BE2C (cell line): ENCODE measurements at regions not wholly inside any gene's neighbourhood (a gene's known extent, or its start where the extent isn't known, plus 50 kb on each side); places are given as distances from the start of the nearest gene placed in this dataset.

Source experiments
- DNase-seq: peaks from one replicate; pipeline ENCODE4 v3.0.0-alpha.2; 2020
- H3K27me3 ChIP-seq: fragments of 250-450 bp; sonication (Bioruptor Pico); 2 replicates; pipeline ENCODE4 v1.5.1; 2020; ENCODE audit warnings: mild to moderate bottlenecking
- H3K36me3 ChIP-seq: fragments of 250-450 bp; sonication (Bioruptor Pico); 2 replicates; pipeline ENCODE4 v1.5.1; 2020; ENCODE audit warnings: mild to moderate bottlenecking
- H3K4me1 ChIP-seq: fragments of 250-450 bp; sonication (Bioruptor Pico); 2 replicates; pipeline ENCODE4 v1.5.1; 2020
- H3K4me3 ChIP-seq: 2 replicates; pipeline ENCODE4 v1.5.1; 2011; ENCODE audit warnings: low read depth, low read length
- H3K9me3 ChIP-seq: fragments of 250-450 bp; sonication (Bioruptor Pico); 2 replicates; pipeline ENCODE4 v1.5.1; 2020
- TF ChIP-seq, protein P1 (sequence below): IDR thresholded peaks from 2 replicates; pipeline ENCODE4 v1.5.1; 2012; ENCODE audit warnings: mild to moderate bottlenecking, low read depth, low read length

DNA sequence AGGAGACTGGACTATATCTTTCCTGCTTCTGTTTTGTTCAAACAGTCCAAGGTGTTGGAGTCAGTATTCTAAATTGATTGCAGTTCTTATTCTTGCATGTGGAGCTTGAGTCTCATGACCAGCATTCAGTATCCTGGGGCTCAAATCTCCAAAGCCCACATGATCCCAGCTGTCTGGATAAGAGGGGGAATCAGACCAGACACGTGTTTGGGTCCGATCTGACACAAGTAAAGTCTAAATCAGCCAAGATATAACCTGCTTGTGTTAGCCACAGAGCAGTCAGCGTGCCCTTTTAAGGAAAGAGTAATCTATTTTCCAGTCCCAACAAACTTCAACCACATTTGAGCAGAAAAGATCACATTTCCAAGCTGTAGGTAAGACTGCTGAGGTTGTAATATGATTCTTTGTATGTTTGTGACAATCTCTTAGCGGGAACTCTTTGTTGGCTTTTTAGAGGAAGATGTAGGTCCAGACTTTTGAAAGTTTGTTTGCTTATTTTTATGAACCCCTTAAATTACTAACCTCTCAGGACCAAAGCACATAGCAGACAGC is 334.6 kb downstream of the SLC4A3 start:
- H3K27me3 ChIP-seq = no peaks in the 10 kb centered on the region
- no peak overlapping the region for H3K4me3 ChIP-seq
- H3K36me3 ChIP-seq = no peaks in the 10 kb centered on the region
- TF ChIP-seq, protein P1, sequence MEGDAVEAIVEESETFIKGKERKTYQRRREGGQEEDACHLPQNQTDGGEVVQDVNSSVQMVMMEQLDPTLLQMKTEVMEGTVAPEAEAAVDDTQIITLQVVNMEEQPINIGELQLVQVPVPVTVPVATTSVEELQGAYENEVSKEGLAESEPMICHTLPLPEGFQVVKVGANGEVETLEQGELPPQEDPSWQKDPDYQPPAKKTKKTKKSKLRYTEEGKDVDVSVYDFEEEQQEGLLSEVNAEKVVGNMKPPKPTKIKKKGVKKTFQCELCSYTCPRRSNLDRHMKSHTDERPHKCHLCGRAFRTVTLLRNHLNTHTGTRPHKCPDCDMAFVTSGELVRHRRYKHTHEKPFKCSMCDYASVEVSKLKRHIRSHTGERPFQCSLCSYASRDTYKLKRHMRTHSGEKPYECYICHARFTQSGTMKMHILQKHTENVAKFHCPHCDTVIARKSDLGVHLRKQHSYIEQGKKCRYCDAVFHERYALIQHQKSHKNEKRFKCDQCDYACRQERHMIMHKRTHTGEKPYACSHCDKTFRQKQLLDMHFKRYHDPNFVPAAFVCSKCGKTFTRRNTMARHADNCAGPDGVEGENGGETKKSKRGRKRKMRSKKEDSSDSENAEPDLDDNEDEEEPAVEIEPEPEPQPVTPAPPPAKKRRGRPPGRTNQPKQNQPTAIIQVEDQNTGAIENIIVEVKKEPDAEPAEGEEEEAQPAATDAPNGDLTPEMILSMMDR = no peak
- no peaks in the 10 kb centered on the region for H3K4me1 ChIP-seq
- no peaks in the 10 kb centered on the region for H3K9me3 ChIP-seq
- no peak for DNase-seq

DNA sequence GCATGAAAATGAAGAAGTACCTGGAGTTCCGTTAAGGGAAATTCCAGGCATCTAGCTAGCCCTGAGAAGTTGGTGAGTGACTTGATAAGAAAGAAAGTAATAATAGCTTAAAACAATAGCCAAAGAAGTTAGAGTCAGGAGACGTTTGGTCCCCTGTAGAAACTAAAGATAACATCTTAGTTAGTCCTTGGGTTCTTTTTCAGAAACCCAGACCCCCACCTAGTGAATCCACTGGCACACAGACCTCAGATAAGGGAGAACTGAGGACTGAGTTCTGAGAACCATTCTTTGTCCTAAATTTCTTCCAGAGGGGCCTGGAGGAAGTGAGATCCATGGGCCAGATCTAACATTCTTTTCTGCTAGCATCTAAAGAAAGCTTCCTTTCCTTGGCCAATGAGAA is 335.4 kb downstream of the SLC4A3 start:
- H3K36me3 ChIP-seq = no peaks in the 10 kb centered on the region
- H3K4me3 ChIP-seq = no peak overlapping the region
- H3K4me1 ChIP-seq = no peaks in the 10 kb centered on the region
- TF ChIP-seq, protein P1 = no peak
- no peak for DNase-seq
- H3K9me3 ChIP-seq = no peaks in the 10 kb centered on the region
- H3K27me3 ChIP-seq = no peaks in the 10 kb centered on the region

DNA sequence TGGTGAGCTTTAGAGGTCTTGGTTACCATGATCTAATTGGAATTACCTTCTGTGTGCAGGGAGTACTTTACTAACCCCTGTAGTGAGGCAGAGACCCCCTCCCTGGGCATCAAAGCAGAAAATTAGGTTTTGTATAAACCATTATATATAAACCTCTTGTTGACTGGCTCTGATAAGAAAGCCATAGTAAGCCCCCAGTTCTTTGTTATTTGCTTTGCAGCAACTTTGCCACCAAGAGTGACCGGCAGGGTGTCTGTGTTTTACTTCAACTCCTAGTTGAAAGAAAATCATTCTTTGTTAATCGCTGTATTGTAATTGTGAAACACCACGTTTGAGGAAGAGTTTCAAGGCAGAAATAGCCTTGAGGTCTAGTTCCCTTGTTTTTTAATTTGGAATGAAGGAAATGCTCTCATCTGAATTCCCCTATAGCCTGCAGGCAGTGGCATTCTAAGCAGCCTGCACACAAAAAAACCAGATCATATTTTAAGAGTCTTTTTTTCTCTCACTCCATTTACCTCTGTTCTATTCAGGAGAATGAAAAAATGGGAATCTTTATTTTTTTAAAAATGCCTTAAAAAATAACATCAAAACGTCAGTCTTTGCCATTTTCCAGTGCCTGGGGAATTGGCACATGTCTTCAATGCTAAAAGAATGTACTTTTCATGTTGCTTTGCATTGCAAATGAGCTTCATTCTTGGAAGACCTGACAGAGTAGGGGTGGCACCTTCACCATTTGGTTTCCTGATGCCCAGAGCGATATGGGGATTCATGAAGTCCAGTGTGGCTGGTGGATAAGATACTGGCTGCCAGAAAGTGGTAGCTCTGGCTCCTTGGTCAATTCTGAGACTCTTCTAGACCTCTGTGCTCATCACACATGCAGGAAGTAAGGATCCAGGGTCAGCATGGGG is 338.1 kb downstream of the SLC4A3 start:
- Histone ChIP-seq H3K4me1 (no peaks in the 10 kb centered on the region), H3K9me3 (no peaks in the 10 kb centered on the region), H3K27me3 (no peaks in the 10 kb centered on the region), H3K36me3 (no peaks in the 10 kb centered on the region), H3K4me3 (no peak overlapping the region)
- no peak for DNase-seq
- TF ChIP-seq, protein P1 = no peak

DNA sequence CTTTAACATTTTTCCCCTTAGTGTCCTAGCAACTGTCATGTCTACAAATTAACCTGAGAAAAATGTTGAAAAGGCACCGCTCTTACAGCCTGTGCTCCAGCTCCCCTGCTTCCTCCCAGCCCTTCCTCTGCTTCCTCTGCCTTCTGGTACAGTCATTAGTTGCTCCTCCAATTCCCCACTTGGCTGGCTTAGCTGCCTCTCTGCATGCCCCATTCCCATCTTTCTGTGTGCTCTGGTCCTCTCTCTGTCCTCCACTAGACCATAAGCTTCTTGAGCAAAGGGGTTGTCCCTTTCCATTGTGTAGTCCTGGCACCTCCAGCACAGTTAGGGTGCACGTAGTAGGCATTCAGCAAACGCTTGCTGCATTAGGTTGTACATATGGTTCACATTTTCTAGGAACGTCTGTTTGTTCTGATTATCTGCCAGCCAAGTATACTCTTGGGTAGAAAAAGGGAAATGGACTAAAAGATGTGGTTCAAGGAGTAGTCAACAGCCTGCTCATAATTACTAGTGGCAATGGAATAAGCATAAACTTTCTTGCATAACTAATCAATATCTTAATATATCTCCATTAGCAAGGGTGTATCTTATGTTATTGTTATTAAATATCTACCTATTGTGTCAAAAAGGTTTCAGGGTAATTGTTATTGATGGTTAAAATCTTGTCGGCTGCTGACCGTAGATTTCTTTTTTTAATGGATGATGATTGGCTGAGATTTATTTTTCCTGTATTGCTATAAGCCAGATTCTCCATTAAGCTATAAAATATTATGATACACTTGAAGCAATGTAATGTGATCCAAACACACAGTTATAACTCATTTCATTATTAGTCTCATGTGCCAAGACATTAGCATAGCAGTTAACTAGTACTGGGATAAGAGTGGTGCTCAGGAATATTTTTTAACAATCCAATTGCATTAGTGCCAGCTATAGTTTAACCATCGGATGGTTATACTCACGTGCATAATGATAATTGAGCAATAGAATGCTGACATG is 340.1 kb downstream of the SLC4A3 start:
- H3K27me3 ChIP-seq = no peaks in the 10 kb centered on the region
- DNase-seq = no peak
- H3K36me3 ChIP-seq = no peaks in the 10 kb centered on the region
- H3K4me1 ChIP-seq = no peaks in the 10 kb centered on the region
- TF ChIP-seq, protein P1 = no peak
- no peak overlapping the region for H3K4me3 ChIP-seq
- H3K9me3 ChIP-seq = no peaks in the 10 kb centered on the region

DNA sequence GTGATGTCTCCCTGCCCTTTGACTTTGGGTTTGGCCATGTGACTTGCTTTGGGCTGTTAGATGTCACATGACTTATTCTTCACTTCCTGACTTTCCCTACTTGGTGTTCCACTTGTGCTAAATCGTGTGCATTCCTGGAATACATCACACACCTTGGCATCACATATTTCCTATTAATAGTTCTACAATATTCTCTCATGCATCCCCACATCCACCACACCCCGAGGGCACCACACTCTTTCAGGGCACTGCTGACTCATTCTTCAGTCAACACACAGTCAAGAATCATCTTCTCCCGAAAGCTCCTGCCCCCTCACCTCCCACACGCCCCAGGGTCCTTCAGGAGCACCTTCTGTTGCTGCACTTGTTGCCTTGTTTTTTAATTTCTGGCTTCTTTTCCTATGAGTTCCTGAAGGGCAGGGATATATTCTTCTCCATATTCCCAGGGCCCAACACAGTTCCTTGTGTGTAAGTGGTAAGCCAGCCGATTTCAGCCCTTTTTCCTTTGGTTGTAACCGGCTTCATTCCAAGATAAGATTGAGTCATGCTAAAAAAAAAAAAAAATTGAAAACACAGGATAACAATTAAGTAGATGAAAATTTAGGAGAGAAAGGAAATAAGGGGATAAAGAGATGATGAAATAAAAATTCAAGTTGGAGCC is 341.4 kb downstream of the SLC4A3 start:
- TF ChIP-seq, protein P1 = no peak
- H3K9me3 ChIP-seq = no peaks in the 10 kb centered on the region
- H3K36me3 ChIP-seq = no peaks in the 10 kb centered on the region

More for the DNA sequence above, 341.4 kb downstream of the SLC4A3 start:
- Histone ChIP-seq H3K27me3 (no peaks in the 10 kb centered on the region), H3K4me1 (no peaks in the 10 kb centered on the region), H3K4me3 (no peak overlapping the region)
- DNase-seq = no peak
